ENCODE measurements at regions not wholly inside any gene's neighbourhood (a gene's known extent, or its start where the extent isn't known, plus 50 kb on each side); places are given as distances from the start of the nearest gene placed in this dataset.

DNA sequence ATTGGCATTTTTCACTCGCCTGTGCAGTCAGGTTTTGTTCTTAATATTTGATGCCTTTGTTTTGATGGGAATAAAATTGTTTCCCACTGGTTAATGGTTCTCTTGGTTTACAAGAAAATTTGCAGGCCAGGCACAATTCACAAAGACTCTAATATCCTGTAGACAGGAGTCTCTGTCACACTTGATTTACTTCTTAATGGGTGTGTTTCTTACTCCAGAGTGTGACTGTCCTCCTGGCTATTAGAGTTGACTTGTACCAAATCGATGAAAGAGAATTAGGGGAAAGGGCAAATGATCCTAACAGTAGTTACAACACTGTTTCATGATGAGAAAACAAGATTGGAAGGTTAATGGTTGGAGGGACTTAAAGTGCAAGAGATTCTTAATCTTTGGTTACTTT is 142.8 kb upstream of the SV2C start:
- TF ChIP-seq, protein P1, sequence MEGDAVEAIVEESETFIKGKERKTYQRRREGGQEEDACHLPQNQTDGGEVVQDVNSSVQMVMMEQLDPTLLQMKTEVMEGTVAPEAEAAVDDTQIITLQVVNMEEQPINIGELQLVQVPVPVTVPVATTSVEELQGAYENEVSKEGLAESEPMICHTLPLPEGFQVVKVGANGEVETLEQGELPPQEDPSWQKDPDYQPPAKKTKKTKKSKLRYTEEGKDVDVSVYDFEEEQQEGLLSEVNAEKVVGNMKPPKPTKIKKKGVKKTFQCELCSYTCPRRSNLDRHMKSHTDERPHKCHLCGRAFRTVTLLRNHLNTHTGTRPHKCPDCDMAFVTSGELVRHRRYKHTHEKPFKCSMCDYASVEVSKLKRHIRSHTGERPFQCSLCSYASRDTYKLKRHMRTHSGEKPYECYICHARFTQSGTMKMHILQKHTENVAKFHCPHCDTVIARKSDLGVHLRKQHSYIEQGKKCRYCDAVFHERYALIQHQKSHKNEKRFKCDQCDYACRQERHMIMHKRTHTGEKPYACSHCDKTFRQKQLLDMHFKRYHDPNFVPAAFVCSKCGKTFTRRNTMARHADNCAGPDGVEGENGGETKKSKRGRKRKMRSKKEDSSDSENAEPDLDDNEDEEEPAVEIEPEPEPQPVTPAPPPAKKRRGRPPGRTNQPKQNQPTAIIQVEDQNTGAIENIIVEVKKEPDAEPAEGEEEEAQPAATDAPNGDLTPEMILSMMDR (conservative IDR thresholded peaks at IDR 0.05; ENCODE audit: low read depth, low read length): no peak
- no peak for TF ChIP-seq EZH2 (IDR thresholded peaks at IDR 0.05; ENCODE audit: borderline replicate concordance, low read depth, low read length, poor library complexity, severe bottlenecking)
